Loucy (cell line): ENCODE measurements at regions not wholly inside any gene's neighbourhood (a gene's known extent, or its start where the extent isn't known, plus 50 kb on each side); places are given as distances from the start of the nearest gene placed in this dataset.

Experiments used
- H2AFZ ChIP-seq: fragments of 200-600 bp; sonication (generic); 2 replicates; pipeline ENCODE4 v1.6.0; 2016; ENCODE audit warnings: antibody characterized with exemption, mild to moderate bottlenecking, low read length, moderate library complexity
- H3F3A ChIP-seq: fragments of 200-600 bp; 2 replicates; pipeline ENCODE4 v1.6.0; 2016; ENCODE audit warnings: antibody characterized with exemption, low read depth, mild to moderate bottlenecking
- H3K27me3 ChIP-seq: fragments of 200-600 bp; sonication (generic); 2 replicates; pipeline ENCODE4 v1.6.1; 2014; ENCODE audit warnings: low read length, mild to moderate bottlenecking; ENCODE audit not compliant: insufficient read depth, poor library complexity, severe bottlenecking
- H3K36me3 ChIP-seq: fragments of 200-600 bp; sonication (generic); 2 replicates; pipeline ENCODE4 v1.6.1; 2016; ENCODE audit warnings: low read length; ENCODE audit not compliant: insufficient read depth
- H3K4me1 ChIP-seq: fragments of 200-600 bp; sonication (generic); 2 replicates; pipeline ENCODE4 v1.5.1; 2014; ENCODE audit warnings: low read length, mild to moderate bottlenecking; ENCODE audit not compliant: insufficient read depth, poor library complexity, severe bottlenecking
- H3K4me2 ChIP-seq: fragments of 200-600 bp; sonication (generic); 2 replicates; pipeline ENCODE4 v1.6.0; 2014; ENCODE audit warnings: antibody characterized with exemption, low read length, low read depth, mild to moderate bottlenecking; ENCODE audit not compliant: poor library complexity, severe bottlenecking
- H3K4me3 ChIP-seq: fragments of 200-600 bp; sonication (generic); 2 replicates; pipeline ENCODE4 v1.5.1; 2014; ENCODE audit warnings: low read length, mild to moderate bottlenecking, mixed read lengths; ENCODE audit not compliant: poor library complexity, severe bottlenecking
- H3K79me2 ChIP-seq: fragments of 200-600 bp; sonication (generic); 2 replicates; pipeline ENCODE4 v1.6.1; 2014; ENCODE audit warnings: low read length; ENCODE audit not compliant: insufficient read depth
- H3K9ac ChIP-seq: fragments of 200-600 bp; sonication (generic); 2 replicates; pipeline ENCODE4 v1.6.0; 2014; ENCODE audit warnings: mild to moderate bottlenecking, low read depth, low read length, moderate library complexity; ENCODE audit not compliant: poor library complexity, severe bottlenecking
- H3K9me2 ChIP-seq: fragments of 200-600 bp; sonication (generic); replicated peaks from 2 replicates; pipeline ENCODE4 v1.6.1; 2016; ENCODE audit warnings: low read depth, low read length, mixed read lengths
- H3K9me3 ChIP-seq: fragments of 200-600 bp; sonication (generic); 2 replicates; pipeline ENCODE4 v1.6.1; 2014; ENCODE audit warnings: mild to moderate bottlenecking, antibody characterized with exemption, low read length, low read depth; ENCODE audit not compliant: insufficient read depth
- H4K20me1 ChIP-seq: fragments of 200-600 bp; sonication (generic); 2 replicates; pipeline ENCODE4 v1.6.0; 2014; ENCODE audit warnings: antibody characterized with exemption, low read length, mild to moderate bottlenecking; ENCODE audit not compliant: insufficient read depth, poor library complexity, severe bottlenecking
- CTCF ChIP-seq: fragments of 200-600 bp; sonication (generic); conservative IDR thresholded peaks from 2 replicates; pipeline ENCODE4 v1.5.1; 2014; ENCODE audit warnings: mild to moderate bottlenecking, antibody characterized with exemption, low read length
- EZH2phosphoT487 ChIP-seq: fragments of 200-600 bp; IDR thresholded peaks from 2 replicates; pipeline ENCODE4 v1.6.1; 2018; ENCODE audit warnings: antibody characterized with exemption, mild to moderate bottlenecking, moderate library complexity, borderline replicate concordance

DNA sequence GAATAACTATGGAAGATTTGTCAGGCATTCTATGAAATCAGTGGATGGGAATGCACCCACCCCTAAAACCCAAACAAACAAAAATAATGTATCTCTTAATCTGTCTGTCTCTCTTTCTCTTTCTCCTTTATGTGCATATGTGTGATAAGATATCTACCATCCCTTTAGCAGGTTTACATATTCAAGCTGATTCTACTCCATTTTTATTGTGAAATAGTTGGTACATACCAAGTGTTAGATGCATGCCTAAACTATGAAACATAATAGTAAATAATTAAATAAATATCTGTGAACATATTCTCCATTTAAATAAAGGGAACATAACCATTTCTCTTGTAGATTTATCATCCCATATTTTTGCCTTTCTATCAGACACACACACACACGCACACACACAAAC lies 121.8 kb upstream of the PCDH9 start:
- Histone ChIP-seq H3K4me1 (peaks cover 3% of the 10 kb centered on the region), H3K4me2 (no peak overlapping the region), H3K36me3 (no peaks in the 10 kb centered on the region), H3K4me3 (no peak overlapping the region), H3K79me2 (no peaks in the 10 kb centered on the region), H3K9ac (no peak overlapping the region), H2AFZ (no peak overlapping the region), H4K20me1 (no peaks in the 10 kb centered on the region), H3K9me2 (no peaks in the 10 kb centered on the region), H3K9me3 (no peaks in the 10 kb centered on the region), H3F3A (no peaks in the 10 kb centered on the region; the same call in 1 of the 2 replicates), H3K27me3 (no peaks in the 10 kb centered on the region)
- TF ChIP-seq CTCF (no peak), EZH2phosphoT487 (no peak)

GRCh38 chr13:67351114-67351513 lies 121.0 kb upstream of the PCDH9 start:
- Histone ChIP-seq H4K20me1 (no peaks in the 10 kb centered on the region), H3K27me3 (no peaks in the 10 kb centered on the region), H3K9ac (no peak overlapping the region), H2AFZ (no peak overlapping the region), H3K4me3 (no peak overlapping the region), H3K79me2 (no peaks in the 10 kb centered on the region), H3K36me3 (no peaks in the 10 kb centered on the region), H3K9me2 (no peaks in the 10 kb centered on the region), H3F3A (no peaks in the 10 kb centered on the region; the same call in 1 of the 2 replicates), H3K4me2 (no peak overlapping the region), H3K9me3 (no peaks in the 10 kb centered on the region), H3K4me1 (peaks cover 3% of the 10 kb centered on the region)
- TF ChIP-seq CTCF (no peak), EZH2phosphoT487 (no peak)

- H2AFZ ChIP-seq, result no peak overlapping the region
- TF ChIP-seq EZH2phosphoT487 (no peak), CTCF (no peak)
Measured at GRCh38 chr13:67343777-67344176, 113.6 kb upstream of the PCDH9 start.

More at GRCh38 chr13:67343777-67344176, 113.6 kb upstream of the PCDH9 start:
- H3K79me2 ChIP-seq, result no peaks in the 10 kb centered on the region
- H3F3A ChIP-seq, result no peaks in the 10 kb centered on the region
- H3K36me3 ChIP-seq, result no peaks in the 10 kb centered on the region
- no peak overlapping the region for H3K9ac ChIP-seq
- no peak overlapping the region for H3K4me3 ChIP-seq
- no peak overlapping the region for H3K4me2 ChIP-seq
- no peaks in the 10 kb centered on the region for H3K9me2 ChIP-seq
- H3K27me3 ChIP-seq, result no peaks in the 10 kb centered on the region
- no peaks in the 10 kb centered on the region for H3K9me3 ChIP-seq
- no peaks in the 10 kb centered on the region for H3K4me1 ChIP-seq
- no peaks in the 10 kb centered on the region for H4K20me1 ChIP-seq
